Esophagus squamous epithelium (tissue), 4 donors: ENCODE measurements at regions not wholly inside any gene's neighbourhood (a gene's known extent, or its start where the extent isn't known, plus 50 kb on each side); places are given as distances from the start of the nearest gene placed in this dataset.

Source experiments
- CTCF ChIP-seq, 6 experiments: fragments of 450-650 bp in 4 of 6; fragments of 200-600 bp in 2 of 6; sonication (generic) in 2 of 6; IDR thresholded peaks; one replicate each; pipeline ENCODE4 v1.5.1; 2016 to 2019; ENCODE audit warnings: antibody characterized with exemption in 6 of 6, mild to moderate bottlenecking in 4 of 6, moderate library complexity in 4 of 6
- POLR2A ChIP-seq, 4 donors: fragments of 450-650 bp; IDR thresholded peaks; one replicate each; pipeline ENCODE4 v1.6.1; 2017; ENCODE audit warnings: antibody characterized with exemption in 4 of 4, mild to moderate bottlenecking in 4 of 4, moderate library complexity in 3 of 4

- TF ChIP-seq POLR2A (IDR thresholded peaks at IDR 0.05), result no peak
- TF ChIP-seq CTCF (IDR thresholded peaks at IDR 0.05), result no peak
Measured at GRCh38 chr16:17557480-17557879, 86.7 kb upstream of the XYLT1 start.
